Hematopoietic multipotent progenitor cell (in vitro differentiated cells): ENCODE measurements at regions not wholly inside any gene's neighbourhood (a gene's known extent, or its start where the extent isn't known, plus 50 kb on each side); places are given as distances from the start of the nearest gene placed in this dataset.
A peak's percentile ranks its signal among the peaks of the same experiment; 100 is the strongest.

Experiments
- DNase-seq, 3 donors: peaks; one replicate each; pipeline ENCODE4 v3.0.0-alpha.2; 2011 to 2015; ENCODE audit warnings: low read depth in 2 of 3, low spot score in 2 of 3

GRCh38 chr1:5484451-5485165 lies 507.6 kb downstream of the NPHP4 start:
- no peak for DNase-seq

- DNase-seq, result peak; percentile 3 to 22 (median 8)
These were observed 510.3 kb downstream of the NPHP4 start for GRCh38 chr1:5481889-5482288.

GRCh38 chr1:5480906-5481305 lies 511.3 kb downstream of the NPHP4 start:
- DNase-seq, result no peak

GRCh38 chr1:5479876-5480646 lies 512.2 kb downstream of the NPHP4 start:
- no peak for DNase-seq

- DNase-seq, result no peak
These were observed 513.3 kb downstream of the NPHP4 start for GRCh38 chr1:5478961-5479360.

- DNase-seq, result no peak
These were observed 514.0 kb downstream of the NPHP4 start for GRCh38 chr1:5478156-5478695.

- no peak for DNase-seq
These were observed 514.5 kb downstream of the NPHP4 start for GRCh38 chr1:5477716-5478115.

GRCh38 chr1:5475572-5475971 lies 516.7 kb downstream of the NPHP4 start:
- DNase-seq, result no peak

- DNase-seq, result no peak
These were observed 519.0 kb downstream of the NPHP4 start for GRCh38 chr1:5473268-5473667.

- DNase-seq, result peak in 2 of 3 donors; percentile 7 to 28
These were observed 525.7 kb downstream of the NPHP4 start for GRCh38 chr1:5466487-5466886.

- no peak for DNase-seq
These were observed 526.9 kb downstream of the NPHP4 start for GRCh38 chr1:5465281-5465711.

- DNase-seq, result no peak
These were observed 527.9 kb downstream of the NPHP4 start for GRCh38 chr1:5464366-5464765.

- DNase-seq, result no peak
These were observed 531.3 kb downstream of the NPHP4 start for GRCh38 chr1:5460974-5461373.

GRCh38 chr1:5459839-5460610 lies 532.2 kb downstream of the NPHP4 start:
- no peak for DNase-seq

GRCh38 chr1:5458248-5458647 lies 534.0 kb downstream of the NPHP4 start:
- no peak for DNase-seq

GRCh38 chr1:5456090-5456811 lies 536.0 kb downstream of the NPHP4 start:
- no peak for DNase-seq

- DNase-seq, result no peak
These were observed 536.6 kb downstream of the NPHP4 start for GRCh38 chr1:5455651-5456050.

- no peak for DNase-seq
These were observed 537.2 kb downstream of the NPHP4 start for GRCh38 chr1:5455056-5455455.

GRCh38 chr1:5453347-5453746 lies 538.9 kb downstream of the NPHP4 start:
- no peak for DNase-seq

GRCh38 chr1:5451671-5452070 lies 540.6 kb downstream of the NPHP4 start:
- no peak for DNase-seq
